Tibial artery (tissue), 4 donors: ENCODE measurements at regions not wholly inside any gene's neighbourhood (a gene's known extent, or its start where the extent isn't known, plus 50 kb on each side); places are given as distances from the start of the nearest gene placed in this dataset.

ENCODE experiments used
- DNase-seq, 2 donors: peaks; one replicate each; pipeline ENCODE4 v3.0.0-alpha.2; 2019
- H3K27ac ChIP-seq, 2 donors: fragments of 200-600 bp; sonication (generic) in 1 of 2; 1 replicate in 1 of 2; 2 replicates in 1 of 2; pipeline ENCODE4 v1.5.1; 2018 to 2019; ENCODE audit warnings: mild to moderate bottlenecking in 1 of 2
- H3K27me3 ChIP-seq, 2 donors: fragments of 200-600 bp; sonication (generic) in 1 of 2; one replicate each; pipeline versions ENCODE4 v1.5.1 to v1.6.0; 2016 to 2019
- H3K36me3 ChIP-seq, 3 donors: fragments of 200-600 bp; sonication (generic) in 2 of 3; one replicate each; pipeline ENCODE4 v1.5.1; 2016 to 2019; ENCODE audit warnings: mild to moderate bottlenecking in 2 of 3
- H3K4me1 ChIP-seq, 4 donors: fragments of 200-600 bp; sonication (generic) in 2 of 4; 1 replicate in 3 of 4; 2 replicates in 1 of 4; pipeline ENCODE4 v1.5.1; 2016 to 2019
- H3K4me3 ChIP-seq, 2 donors: fragments of 200-600 bp; sonication (generic) in 1 of 2; 1 replicate in 1 of 2; 2 replicates in 1 of 2; pipeline ENCODE4 v1.5.1; 2018 to 2019; ENCODE audit warnings: mild to moderate bottlenecking in 2 of 2
- H3K9me3 ChIP-seq, 3 donors: fragments of 200-600 bp; sonication (generic) in 1 of 3; one replicate each; pipeline ENCODE4 v1.5.1; 2016 to 2019
- CTCF ChIP-seq, 2 experiments: fragments of 200-600 bp in 1 of 2; fragments of 450-650 bp in 1 of 2; IDR thresholded peaks; one replicate each; pipeline ENCODE4 v1.5.1; 2017 to 2019; ENCODE audit warnings: antibody characterized with exemption in 2 of 2, mild to moderate bottlenecking in 1 of 2, moderate library complexity in 1 of 2
- intact Hi-C: fragments of 100-400 bp; cut with DNase I; formaldehyde crosslinking; loops from one replicate; pipeline ENCODE4 v1.15.0; 2023; ENCODE audit warnings: low total_unique reads

GRCh38 chr6:97863697-97864096 is 580.7 kb upstream of the MMS22L start:
- intact Hi-C loops, result no loop called here

GRCh38 chr6:97864366-97864765 is 581.4 kb upstream of the MMS22L start:
- Histone ChIP-seq H3K9me3 (no peaks in the 10 kb centered on the region), H3K4me3 (no peak overlapping the region), H3K27me3 (no peaks in the 10 kb centered on the region), H3K27ac (no peak overlapping the region), H3K36me3 (no peaks in the 10 kb centered on the region), H3K4me1 (no peaks in the 10 kb centered on the region)
- no peak for TF ChIP-seq CTCF (IDR thresholded peaks at IDR 0.05)
- intact Hi-C loops, result no loop called here
- DNase-seq, result no peak

More at GRCh38 chr6:97863697-97864096, 580.7 kb upstream of the MMS22L start:
- no peak for DNase-seq
- Histone ChIP-seq H3K27ac (no peak overlapping the region), H3K36me3 (no peaks in the 10 kb centered on the region), H3K4me1 (no peaks in the 10 kb centered on the region), H3K27me3 (no peaks in the 10 kb centered on the region), H3K4me3 (no peak overlapping the region), H3K9me3 (no peaks in the 10 kb centered on the region)
- no peak for TF ChIP-seq CTCF (IDR thresholded peaks at IDR 0.05)

DNA sequence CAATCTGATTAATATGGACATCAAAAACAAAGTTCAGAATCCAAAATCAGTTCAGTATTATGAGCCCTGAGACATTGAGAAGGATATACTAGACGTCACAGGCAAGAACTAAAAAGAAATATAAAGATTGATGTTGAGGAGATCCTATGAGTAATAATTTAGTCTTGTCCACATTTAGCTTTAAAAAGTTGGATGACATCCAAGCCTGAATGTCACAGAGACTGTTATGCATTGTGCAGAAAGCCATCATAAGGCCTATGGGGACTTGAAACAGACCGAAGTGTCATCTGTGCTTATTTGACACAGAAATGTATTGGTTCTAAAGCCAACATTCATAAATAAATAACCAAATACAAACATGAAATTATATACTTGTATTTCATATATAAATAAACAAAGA is 581.8 kb upstream of the MMS22L start:
- Histone ChIP-seq H3K4me3 (no peak overlapping the region), H3K4me1 (no peaks in the 10 kb centered on the region), H3K27ac (no peak overlapping the region), H3K36me3 (no peaks in the 10 kb centered on the region), H3K27me3 (no peaks in the 10 kb centered on the region), H3K9me3 (no peaks in the 10 kb centered on the region)
- no peak for DNase-seq
- TF ChIP-seq CTCF (IDR thresholded peaks at IDR 0.05), result no peak
- intact Hi-C loops, result no loop called here

DNA sequence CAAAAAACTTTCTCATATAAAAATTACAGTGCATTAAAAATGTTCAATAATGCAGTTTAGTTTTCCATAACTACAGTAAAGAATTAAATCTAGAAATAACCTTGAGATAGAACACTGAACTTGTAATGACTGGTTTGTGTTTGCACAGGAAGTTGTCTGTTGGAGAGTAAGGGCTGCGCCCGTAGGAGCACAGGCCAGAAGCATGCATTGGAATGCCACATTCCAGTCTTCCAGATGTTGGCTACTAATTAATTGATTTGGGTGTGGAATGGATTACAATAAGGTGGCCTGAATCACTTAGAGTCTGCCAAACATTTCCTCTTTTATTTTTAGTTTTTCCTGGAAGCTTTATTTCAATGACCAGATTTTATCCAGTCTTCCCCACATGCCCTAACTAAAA is 582.6 kb upstream of the MMS22L start:
- intact Hi-C loops, result no loop called here
- TF ChIP-seq CTCF (IDR thresholded peaks at IDR 0.05), result no peak
- Histone ChIP-seq H3K4me3 (no peak overlapping the region), H3K27me3 (no peaks in the 10 kb centered on the region), H3K36me3 (no peaks in the 10 kb centered on the region), H3K27ac (no peak overlapping the region), H3K9me3 (no peaks in the 10 kb centered on the region), H3K4me1 (no peaks in the 10 kb centered on the region)
- no peak for DNase-seq

DNA sequence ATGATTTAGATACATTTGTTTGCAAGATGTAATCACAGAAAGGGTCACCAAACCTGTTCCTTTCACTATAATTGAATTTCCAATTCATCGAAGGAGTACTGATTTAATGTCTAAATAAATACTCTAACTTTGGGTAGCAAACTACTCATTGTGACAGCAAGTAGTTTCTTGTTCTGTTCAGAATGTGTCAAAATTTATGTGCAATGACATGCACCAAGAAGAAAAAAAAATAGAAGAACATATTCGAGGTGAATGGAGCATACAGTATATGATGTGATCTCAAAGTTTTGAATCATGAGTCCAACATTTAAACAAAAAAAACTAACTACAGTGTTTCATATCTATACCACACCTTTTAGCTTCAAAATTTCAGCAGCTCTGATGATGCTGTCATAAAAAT is 583.6 kb upstream of the MMS22L start:
- no peaks in the 10 kb centered on the region for H3K27me3 ChIP-seq
- H3K4me3 ChIP-seq, result no peak overlapping the region
- H3K4me1 ChIP-seq, result no peaks in the 10 kb centered on the region
- no peak for DNase-seq
- no peaks in the 10 kb centered on the region for H3K36me3 ChIP-seq
- intact Hi-C loops, result no loop called here
- no peaks in the 10 kb centered on the region for H3K9me3 ChIP-seq
- no peak overlapping the region for H3K27ac ChIP-seq
- no peak for TF ChIP-seq CTCF (IDR thresholded peaks at IDR 0.05)

GRCh38 chr6:97867177-97867576 is 584.2 kb upstream of the MMS22L start:
- no peak overlapping the region for H3K4me3 ChIP-seq
- H3K36me3 ChIP-seq, result no peaks in the 10 kb centered on the region
- DNase-seq, result no peak
- H3K9me3 ChIP-seq, result no peaks in the 10 kb centered on the region
- no peaks in the 10 kb centered on the region for H3K4me1 ChIP-seq
- H3K27me3 ChIP-seq, result no peaks in the 10 kb centered on the region
- intact Hi-C loops, result no loop called here
- H3K27ac ChIP-seq, result no peak overlapping the region
- TF ChIP-seq CTCF (IDR thresholded peaks at IDR 0.05), result no peak
